Stimulated activated naive CD8-positive, alpha-beta T cell treated with anti-CD3 and anti-CD28 coated beads, Interleukin-15, Interleukin-2, amounts not matched to agents 100 ng/mL and 50 ng/mL, for 24 hours (primary cell): ENCODE measurements at regions not wholly inside any gene's neighbourhood (a gene's known extent, or its start where the extent isn't known, plus 50 kb on each side); places are given as distances from the start of the nearest gene placed in this dataset.
"Not testable (repeated sequence)": the region's sequence is repeated elsewhere in the genome, so short reads cannot be mapped to it uniquely, and the experiment has no call there.

Experiments
- H3K27ac Mint-ChIP-seq: one replicate; pipeline ENCODE4 v1.8.0; 2021; ENCODE audit warnings: mild to moderate bottlenecking, mixed read lengths
- H3K27me3 Mint-ChIP-seq: one replicate; pipeline ENCODE4 v1.8.0; 2021; ENCODE audit warnings: mixed read lengths
- H3K36me3 Mint-ChIP-seq: one replicate; pipeline ENCODE4 v1.8.0; 2021; ENCODE audit warnings: low read depth, mixed read lengths
- H3K4me1 Mint-ChIP-seq: one replicate; pipeline ENCODE4 v1.8.0; 2021; ENCODE audit warnings: low read depth, mixed read lengths
- H3K4me3 Mint-ChIP-seq: one replicate; pipeline ENCODE4 v1.8.0; 2021; ENCODE audit warnings: mild to moderate bottlenecking, mixed read lengths
- H3K9me3 Mint-ChIP-seq: one replicate; pipeline ENCODE4 v1.8.0; 2021; ENCODE audit warnings: mixed read lengths

DNA sequence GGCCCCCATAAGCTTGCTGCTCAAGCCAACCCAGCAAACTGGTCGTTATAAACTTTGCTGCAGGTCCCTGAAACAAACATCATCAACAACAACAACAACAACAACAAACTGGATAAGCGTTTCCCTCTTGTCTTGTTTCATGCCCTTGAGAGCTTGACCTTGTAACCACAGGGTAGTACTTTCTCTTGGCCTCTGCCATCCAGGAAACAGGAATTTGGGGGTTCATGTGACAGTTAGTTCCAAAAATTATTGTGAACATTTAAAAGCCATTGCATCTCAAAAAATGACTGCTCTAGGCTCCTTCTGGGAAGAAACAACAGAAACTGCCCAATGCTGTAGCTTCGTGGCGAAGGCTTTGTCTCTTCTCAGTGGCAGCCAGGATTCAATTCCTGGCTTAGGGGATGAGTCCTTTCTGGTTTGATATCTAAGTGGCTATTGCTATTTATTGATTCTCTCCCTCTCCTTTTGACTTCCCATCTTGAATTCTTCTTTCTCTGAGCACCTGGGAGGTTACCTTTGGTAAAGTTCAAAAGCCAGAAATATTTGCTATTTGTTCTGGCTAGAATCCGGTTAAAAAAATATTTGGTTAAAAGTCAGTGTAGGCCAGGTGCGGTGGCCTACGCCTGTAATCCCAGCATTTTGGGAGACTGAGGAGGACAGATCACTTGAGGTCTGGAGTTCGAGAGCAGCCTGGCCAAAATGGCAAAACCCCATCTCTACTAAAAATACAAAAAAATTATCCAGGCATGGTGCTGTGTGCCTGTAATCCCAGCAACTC lies 52.0 kb upstream of the CPM start:
- Mint-ChIP-seq H3K9me3 (peaks cover 11% of the 10 kb centered on the region), H3K27ac (no peak overlapping the region), H3K27me3 (peaks cover 28% of the 10 kb centered on the region), H3K4me1 (no peaks in the 10 kb centered on the region), H3K4me3 (no peak overlapping the region), H3K36me3 (peaks cover 8% of the 10 kb centered on the region)

GRCh38 chr12:68997526-68997925 lies 64.6 kb upstream of the CPM start:
- H3K4me1 Mint-ChIP-seq, H3K27me3 Mint-ChIP-seq, H3K36me3 Mint-ChIP-seq, H3K27ac Mint-ChIP-seq, H3K4me3 Mint-ChIP-seq: not testable (repeated sequence)
- peaks cover 25% of the 10 kb centered on the region for H3K9me3 Mint-ChIP-seq

GRCh38 chr12:68998041-68998440 lies 65.1 kb upstream of the CPM start:
- H3K36me3 Mint-ChIP-seq, result no peaks in the 10 kb centered on the region
- no peaks in the 10 kb centered on the region for H3K4me1 Mint-ChIP-seq
- peaks cover 7% of the 10 kb centered on the region for H3K27me3 Mint-ChIP-seq
- H3K9me3 Mint-ChIP-seq, result peaks cover 25% of the 10 kb centered on the region
- H3K27ac Mint-ChIP-seq, result no peak overlapping the region
- no peak overlapping the region for H3K4me3 Mint-ChIP-seq

- Mint-ChIP-seq H3K36me3 (no peaks in the 10 kb centered on the region), H3K9me3 (peaks cover 25% of the 10 kb centered on the region), H3K27me3 (peaks cover 7% of the 10 kb centered on the region), H3K4me1 (no peaks in the 10 kb centered on the region), H3K4me3 (no peak overlapping the region), H3K27ac (no peak overlapping the region)
These were observed 67.1 kb upstream of the CPM start for GRCh38 chr12:69000074-69000473.

GRCh38 chr12:69000540-69001243 lies 67.7 kb upstream of the CPM start:
- no peaks in the 10 kb centered on the region for H3K36me3 Mint-ChIP-seq
- no peaks in the 10 kb centered on the region for H3K4me1 Mint-ChIP-seq
- H3K4me3 Mint-ChIP-seq, result no peak overlapping the region

DNA sequence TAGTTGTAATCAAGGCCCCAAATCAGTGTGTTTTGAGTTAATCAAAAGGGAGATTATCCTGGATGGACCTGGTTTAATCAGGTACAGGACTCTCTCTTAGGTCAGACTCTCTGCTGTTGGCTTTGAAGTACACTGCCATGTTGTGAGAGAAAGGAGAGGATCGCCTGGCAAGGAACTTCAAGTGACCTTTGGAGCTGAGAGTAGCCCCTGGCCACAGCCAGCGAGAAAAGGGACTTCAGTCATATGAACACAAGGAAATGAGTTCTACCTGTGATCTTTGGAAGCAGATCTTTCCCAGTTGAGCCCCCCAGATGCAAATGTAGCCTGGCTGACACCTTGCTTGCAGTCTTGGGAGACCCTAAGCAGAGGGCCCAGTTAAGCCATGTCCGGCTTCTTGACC lies 68.3 kb upstream of the CPM start:
- H3K36me3 Mint-ChIP-seq, result no peaks in the 10 kb centered on the region
- peaks cover 25% of the 10 kb centered on the region for H3K9me3 Mint-ChIP-seq
- no peaks in the 10 kb centered on the region for H3K4me1 Mint-ChIP-seq
- H3K27me3 Mint-ChIP-seq, result peaks cover 17% of the 10 kb centered on the region
- no peak overlapping the region for H3K27ac Mint-ChIP-seq
- no peak overlapping the region for H3K4me3 Mint-ChIP-seq

More at GRCh38 chr12:69000540-69001243, 67.7 kb upstream of the CPM start:
- Mint-ChIP-seq H3K27me3 (peaks cover 12% of the 10 kb centered on the region), H3K27ac (no peak overlapping the region), H3K9me3 (peaks cover 25% of the 10 kb centered on the region)

- Mint-ChIP-seq H3K4me3 (no peak overlapping the region), H3K27ac (no peak overlapping the region), H3K36me3 (no peaks in the 10 kb centered on the region), H3K9me3 (peaks cover 16% of the 10 kb centered on the region), H3K4me1 (peaks cover 16% of the 10 kb centered on the region), H3K27me3 (peaks cover 27% of the 10 kb centered on the region)
These were observed 70.0 kb upstream of the CPM start for GRCh38 chr12:69002969-69003368.

DNA sequence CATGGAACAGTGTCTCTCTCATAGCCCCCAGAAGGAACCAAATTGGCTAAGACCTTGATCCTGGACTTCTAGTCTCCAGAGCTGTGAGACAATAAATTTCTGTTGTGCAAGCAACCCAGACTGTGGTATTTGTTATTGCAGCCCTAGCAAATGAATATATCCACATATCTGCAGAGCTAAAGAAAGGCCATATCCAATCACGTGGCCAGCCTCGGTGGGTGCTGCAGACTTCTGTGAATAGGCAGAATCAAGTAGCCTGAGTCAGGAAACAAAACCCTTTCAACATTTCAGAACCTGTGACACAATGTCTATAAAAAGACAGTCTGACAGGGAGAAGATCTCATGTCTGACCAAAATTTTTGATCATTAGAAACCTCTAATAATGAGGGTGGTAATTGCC lies 71.0 kb upstream of the CPM start:
- no peak overlapping the region for H3K27ac Mint-ChIP-seq
- no peak overlapping the region for H3K4me3 Mint-ChIP-seq
- peaks cover 11% of the 10 kb centered on the region for H3K9me3 Mint-ChIP-seq
- H3K27me3 Mint-ChIP-seq, result peaks cover 33% of the 10 kb centered on the region
- H3K36me3 Mint-ChIP-seq, result no peaks in the 10 kb centered on the region
- H3K4me1 Mint-ChIP-seq, result peaks cover 18% of the 10 kb centered on the region

DNA sequence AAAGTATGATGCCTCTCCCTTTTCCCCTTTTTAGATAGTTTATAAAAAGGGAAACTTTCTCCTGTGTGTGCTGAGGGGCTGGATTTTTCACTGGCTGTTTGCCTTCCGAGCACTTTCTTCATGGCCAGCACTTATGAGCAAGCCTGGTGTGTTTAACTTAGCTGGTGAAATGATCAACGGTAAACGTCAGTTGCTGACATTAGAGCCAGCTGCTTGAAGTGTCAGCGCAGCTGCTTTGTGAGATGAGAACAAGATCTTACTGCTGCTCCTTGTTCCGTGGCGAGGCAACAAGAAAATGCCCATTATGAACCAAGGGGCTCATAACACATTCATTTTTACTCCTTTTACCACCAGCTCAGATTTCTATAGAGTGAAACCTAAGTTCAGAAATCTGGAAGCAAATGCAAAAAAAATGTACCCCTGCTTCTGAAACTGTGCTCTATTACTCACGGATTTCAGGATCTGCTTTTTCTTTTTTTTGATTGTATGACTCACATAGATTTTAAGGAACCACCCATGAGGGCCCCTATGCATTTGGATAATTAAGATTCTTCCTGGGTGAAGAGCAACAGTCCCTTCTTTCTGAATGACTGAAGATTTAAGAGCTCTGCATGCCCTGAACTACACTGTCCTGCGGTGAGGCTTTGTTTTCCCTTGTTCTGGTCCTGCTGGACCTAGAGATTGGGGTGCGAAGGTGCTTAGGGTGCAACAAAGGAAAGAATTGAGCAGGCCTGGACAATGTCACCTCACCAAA lies 74.3 kb upstream of the CPM start:
- Mint-ChIP-seq H3K4me3 (peak overlapping the region; percentile 61), H3K9me3 (no peaks in the 10 kb centered on the region), H3K36me3 (no peaks in the 10 kb centered on the region), H3K27me3 (peaks cover 52% of the 10 kb centered on the region), H3K27ac (peak overlapping the region; percentile 17), H3K4me1 (peaks cover 18% of the 10 kb centered on the region)

DNA sequence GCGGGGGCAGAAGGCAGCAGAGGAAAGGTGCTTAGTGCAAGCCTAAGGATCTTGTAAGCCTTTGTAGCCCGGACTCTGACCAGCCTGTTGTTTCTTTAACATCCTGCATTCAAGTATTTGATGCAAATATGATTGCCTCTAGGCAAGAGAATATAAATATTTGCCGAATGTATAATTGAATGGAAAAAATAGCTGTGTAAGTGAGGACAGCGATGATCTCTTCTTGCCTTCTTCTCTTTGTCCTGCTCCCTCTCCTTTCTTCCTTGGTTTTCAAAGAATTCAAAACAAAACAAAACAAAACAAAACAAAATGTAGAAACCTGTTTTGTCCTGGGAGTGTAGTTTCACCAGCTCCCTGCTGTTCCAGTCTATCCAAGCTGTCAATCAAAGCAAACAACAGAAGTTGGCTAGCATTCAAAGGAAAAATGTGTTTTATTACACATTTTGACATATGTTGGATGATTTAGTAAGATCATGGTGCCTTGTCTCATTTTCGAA lies 74.9 kb upstream of the CPM start:
- Mint-ChIP-seq H3K27ac (no peak overlapping the region), H3K4me1 (peaks cover 18% of the 10 kb centered on the region), H3K36me3 (no peaks in the 10 kb centered on the region), H3K9me3 (no peaks in the 10 kb centered on the region), H3K4me3 (no peak overlapping the region), H3K27me3 (peaks cover 50% of the 10 kb centered on the region)

DNA sequence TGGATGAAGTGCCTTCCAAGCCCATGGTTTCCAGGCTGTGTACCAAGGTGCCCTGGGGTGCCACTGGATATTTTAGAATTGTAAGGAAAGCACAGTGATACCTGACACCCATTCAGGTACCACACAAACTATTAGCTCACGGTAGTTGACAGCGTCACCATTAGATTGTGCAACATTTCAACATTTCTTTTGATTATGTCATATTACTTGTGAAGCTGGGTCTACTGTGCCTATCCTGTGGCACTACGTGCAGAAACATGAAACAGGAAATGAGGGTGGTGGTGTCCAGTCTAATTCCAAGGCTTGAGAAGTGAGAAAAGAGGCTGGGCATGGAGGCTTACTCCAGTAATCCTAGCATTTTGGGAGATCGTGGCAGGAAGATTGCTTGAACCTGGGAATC lies 75.5 kb upstream of the CPM start:
- Mint-ChIP-seq H3K27ac (no peak overlapping the region), H3K4me1 (peaks cover 18% of the 10 kb centered on the region), H3K4me3 (no peak overlapping the region), H3K36me3 (no peaks in the 10 kb centered on the region), H3K9me3 (no peaks in the 10 kb centered on the region), H3K27me3 (peaks cover 45% of the 10 kb centered on the region)

DNA sequence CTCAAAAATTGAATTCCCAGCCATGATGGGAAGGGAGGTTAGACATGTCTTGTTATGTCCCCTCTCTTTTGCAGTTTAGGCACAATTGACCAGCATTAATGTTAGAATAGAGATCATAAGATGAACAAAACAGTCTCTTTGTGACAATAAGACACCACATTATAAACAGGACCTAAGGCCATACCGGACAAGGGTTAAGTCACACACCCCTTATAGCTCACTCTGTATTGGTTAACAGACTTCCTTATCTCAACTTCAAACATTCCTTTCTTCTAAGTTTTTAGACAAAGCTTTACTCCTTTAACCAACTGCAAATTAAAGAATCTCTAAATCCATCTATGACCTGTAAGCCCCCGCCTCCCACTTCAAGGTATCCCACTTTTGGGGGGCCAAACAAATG lies 81.1 kb upstream of the CPM start:
- no peaks in the 10 kb centered on the region for H3K36me3 Mint-ChIP-seq
- no peak overlapping the region for H3K27ac Mint-ChIP-seq
- no peak overlapping the region for H3K4me3 Mint-ChIP-seq
- H3K9me3 Mint-ChIP-seq, result no peaks in the 10 kb centered on the region
- no peaks in the 10 kb centered on the region for H3K4me1 Mint-ChIP-seq
- H3K27me3 Mint-ChIP-seq, result peaks cover 29% of the 10 kb centered on the region

DNA sequence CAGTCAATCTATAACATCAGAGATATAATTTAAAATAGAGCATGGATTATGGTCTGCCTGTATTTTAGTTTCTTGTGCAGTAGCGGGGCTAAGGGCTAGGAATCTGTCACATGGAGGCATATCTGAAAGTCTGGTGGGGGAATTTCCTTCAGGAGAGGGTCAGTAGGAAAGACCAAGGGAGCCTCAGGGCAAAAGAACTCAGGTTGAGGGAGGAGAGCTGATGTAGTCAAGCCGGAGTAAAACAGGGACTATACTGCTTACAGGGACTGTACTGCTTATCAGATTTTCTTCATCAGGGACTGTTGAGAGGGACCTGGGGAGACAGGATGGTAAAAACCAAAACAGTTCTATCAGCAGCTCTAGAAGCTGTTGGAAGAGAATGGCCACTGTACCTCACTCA lies 82.0 kb upstream of the CPM start:
- Mint-ChIP-seq H3K4me1 (no peaks in the 10 kb centered on the region), H3K36me3 (no peaks in the 10 kb centered on the region), H3K9me3 (no peaks in the 10 kb centered on the region), H3K27me3 (peaks cover 24% of the 10 kb centered on the region), H3K4me3 (no peak overlapping the region), H3K27ac (no peak overlapping the region)

GRCh38 chr12:69015831-69016230 lies 82.9 kb upstream of the CPM start:
- peaks cover 16% of the 10 kb centered on the region for H3K27me3 Mint-ChIP-seq
- H3K36me3 Mint-ChIP-seq, result no peaks in the 10 kb centered on the region
- no peaks in the 10 kb centered on the region for H3K9me3 Mint-ChIP-seq
- no peak overlapping the region for H3K27ac Mint-ChIP-seq
- no peaks in the 10 kb centered on the region for H3K4me1 Mint-ChIP-seq
- H3K4me3 Mint-ChIP-seq, result no peak overlapping the region

DNA sequence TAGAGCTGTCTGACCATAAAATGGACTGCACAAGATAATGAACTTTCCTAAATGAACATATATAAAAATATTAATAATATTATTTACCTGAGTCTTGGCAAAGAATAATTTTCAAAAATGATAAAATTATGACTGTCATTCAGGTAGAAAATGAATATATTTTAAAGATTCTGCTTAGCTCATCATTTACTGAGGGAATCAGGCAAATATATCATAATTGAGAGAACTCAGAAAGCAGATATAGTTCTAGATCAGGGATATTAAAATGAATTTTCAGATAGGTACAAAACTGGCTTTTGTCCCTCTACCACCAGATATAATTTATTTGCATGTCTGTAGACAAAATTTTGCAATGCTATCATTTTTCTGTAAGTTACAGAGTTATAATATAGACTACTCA lies 86.1 kb upstream of the CPM start:
- Mint-ChIP-seq H3K36me3 (no peaks in the 10 kb centered on the region), H3K27ac (no peak overlapping the region), H3K4me3 (no peak overlapping the region), H3K4me1 (peaks cover 6% of the 10 kb centered on the region), H3K9me3 (no peaks in the 10 kb centered on the region), H3K27me3 (peaks cover 11% of the 10 kb centered on the region)
